NT2/D1 (cell line): ENCODE measurements at regions not wholly inside any gene's neighbourhood (a gene's known extent, or its start where the extent isn't known, plus 50 kb on each side); places are given as distances from the start of the nearest gene placed in this dataset.

Source experiments
- YY1 ChIP-seq: IDR thresholded peaks from 2 replicates; pipeline ENCODE4 v1.6.1; 2011; ENCODE audit not compliant: insufficient read length, insufficient read depth
- ZNF274 ChIP-seq: IDR thresholded peaks from 2 replicates; pipeline ENCODE4 v1.6.1; 2011; ENCODE audit warnings: mild to moderate bottlenecking, low read depth, low read length

DNA sequence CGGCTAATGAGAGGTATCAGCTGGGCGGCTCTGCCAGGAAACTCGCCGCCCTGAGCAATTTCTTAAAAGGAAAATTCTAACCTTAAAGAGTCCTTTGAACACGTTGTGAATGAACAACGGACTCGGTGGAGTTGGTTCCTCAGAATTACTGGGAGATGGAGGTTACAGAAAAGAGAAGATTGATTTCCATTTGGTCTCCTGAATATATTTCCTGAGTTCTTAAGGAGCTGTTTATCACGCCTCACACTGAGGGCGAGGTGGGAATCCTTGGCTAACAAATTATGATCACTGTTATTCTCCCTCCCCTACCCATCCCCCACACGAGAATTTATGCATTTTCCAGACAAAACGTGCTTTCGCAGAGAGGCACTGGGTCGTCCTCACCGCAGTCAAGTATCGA, 194.5 kb upstream of the C14orf180 start:
- TF ChIP-seq YY1, result no peak
- no peak for TF ChIP-seq ZNF274
